ENCODE measurements at regions not wholly inside any gene's neighbourhood (a gene's known extent, or its start where the extent isn't known, plus 50 kb on each side); places are given as distances from the start of the nearest gene placed in this dataset.

DNA sequence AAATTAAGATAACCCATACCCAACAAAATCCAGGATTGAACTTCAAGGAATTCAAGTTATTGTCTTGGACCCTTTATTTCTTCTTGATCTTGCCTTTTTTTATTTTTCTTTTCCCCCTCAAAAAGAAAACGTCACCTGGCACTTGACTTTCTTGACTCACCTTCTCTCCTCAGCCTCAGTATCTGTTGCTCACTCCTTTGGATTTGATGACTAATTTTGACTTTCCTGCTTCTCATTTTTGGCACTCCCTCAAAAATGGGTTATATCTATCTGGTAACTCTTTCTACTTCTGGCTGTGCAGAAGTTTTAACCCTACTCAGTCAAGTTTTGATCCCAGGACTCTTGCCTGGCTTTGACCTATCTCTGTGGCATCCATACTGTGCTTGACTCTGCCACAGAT is 66.6 kb upstream of the SPATA31D4 start:
- Histone ChIP-seq H3K9me3 (ENCODE audit: control insufficient read depth, insufficient read depth, low read length) (no peaks in the 10 kb centered on the region), H3K4me1 (ENCODE audit: control insufficient read depth, insufficient read depth, low read length) (no peaks in the 10 kb centered on the region), H3K27me3 (ENCODE audit: control insufficient read depth, insufficient read depth, low read length) (no peaks in the 10 kb centered on the region), H3K27ac (ENCODE audit: low read length) (no peak overlapping the region), H3K4me3 (ENCODE audit: low read length) (no peak overlapping the region), H3K36me3 (ENCODE audit: control insufficient read depth, insufficient read depth, low read length) (no peaks in the 10 kb centered on the region)
- Mint-ChIP-seq H3K4me3 (no peak overlapping the region), H3K27me3 (ENCODE audit: low read depth in 2 of 2) (peaks cover 0 to 6% of the 10 kb centered on the region in 2 donors), H3K4me1 (no peaks in the 10 kb centered on the region), H3K36me3 (no peaks in the 10 kb centered on the region), H3K27ac (no peak overlapping the region), H3K9me3 (no peaks in the 10 kb centered on the region)
- DNase-seq, result no peak
- intact Hi-C loops (cut with micrococcal nuclease), result no loop called here
- ATAC-seq, result no peak
- 78% methylated on average over 1 of the region's 1 CpG for WGBS (ENCODE audit: insufficient coverage)
- TF ChIP-seq, protein P1, sequence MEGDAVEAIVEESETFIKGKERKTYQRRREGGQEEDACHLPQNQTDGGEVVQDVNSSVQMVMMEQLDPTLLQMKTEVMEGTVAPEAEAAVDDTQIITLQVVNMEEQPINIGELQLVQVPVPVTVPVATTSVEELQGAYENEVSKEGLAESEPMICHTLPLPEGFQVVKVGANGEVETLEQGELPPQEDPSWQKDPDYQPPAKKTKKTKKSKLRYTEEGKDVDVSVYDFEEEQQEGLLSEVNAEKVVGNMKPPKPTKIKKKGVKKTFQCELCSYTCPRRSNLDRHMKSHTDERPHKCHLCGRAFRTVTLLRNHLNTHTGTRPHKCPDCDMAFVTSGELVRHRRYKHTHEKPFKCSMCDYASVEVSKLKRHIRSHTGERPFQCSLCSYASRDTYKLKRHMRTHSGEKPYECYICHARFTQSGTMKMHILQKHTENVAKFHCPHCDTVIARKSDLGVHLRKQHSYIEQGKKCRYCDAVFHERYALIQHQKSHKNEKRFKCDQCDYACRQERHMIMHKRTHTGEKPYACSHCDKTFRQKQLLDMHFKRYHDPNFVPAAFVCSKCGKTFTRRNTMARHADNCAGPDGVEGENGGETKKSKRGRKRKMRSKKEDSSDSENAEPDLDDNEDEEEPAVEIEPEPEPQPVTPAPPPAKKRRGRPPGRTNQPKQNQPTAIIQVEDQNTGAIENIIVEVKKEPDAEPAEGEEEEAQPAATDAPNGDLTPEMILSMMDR (IDR thresholded peaks at IDR 0.05), result no peak

DNA sequence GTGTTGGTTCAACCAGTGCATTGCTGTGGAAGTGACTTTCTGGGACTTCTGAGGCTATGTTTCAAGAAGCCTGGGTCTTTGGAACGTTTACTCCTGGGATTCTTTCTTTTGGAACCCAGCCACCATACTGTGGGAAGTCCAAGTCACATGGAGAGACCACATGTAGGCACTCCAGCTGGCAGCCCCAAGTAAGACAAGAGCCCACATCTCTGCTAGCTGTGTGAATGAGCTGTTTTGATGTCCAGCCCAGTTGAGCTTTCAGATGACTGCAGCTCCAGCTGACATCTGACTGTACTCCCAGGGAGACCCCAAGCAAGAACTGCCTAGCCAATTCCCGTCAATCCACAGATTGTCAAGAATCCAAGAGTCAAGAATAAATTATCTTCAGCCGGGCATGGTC is 60.1 kb upstream of the SPATA31D4 start:
- intact Hi-C loops (cut with micrococcal nuclease), result no loop called here
- H3K27ac Mint-ChIP-seq, result no peak overlapping the region
- Histone ChIP-seq H3K4me3 (ENCODE audit: low read length) (no peak overlapping the region), H3K9me3 (ENCODE audit: control insufficient read depth, insufficient read depth, low read length) (no peaks in the 10 kb centered on the region), H3K36me3 (ENCODE audit: control insufficient read depth, insufficient read depth, low read length) (no peaks in the 10 kb centered on the region), H3K4me1 (ENCODE audit: control insufficient read depth, insufficient read depth, low read length) (no peaks in the 10 kb centered on the region), H3K27me3 (ENCODE audit: control insufficient read depth, insufficient read depth, low read length) (no peaks in the 10 kb centered on the region), H3K27ac (ENCODE audit: low read length) (no peak overlapping the region)
- no peak overlapping the region for H3K4me3 Mint-ChIP-seq
- ATAC-seq, result no peak
- DNase-seq, result no peak
- TF ChIP-seq, protein P1 (IDR thresholded peaks at IDR 0.05), result no peak
- no peaks in the 10 kb centered on the region for H3K9me3 Mint-ChIP-seq
- H3K36me3 Mint-ChIP-seq, result no peaks in the 10 kb centered on the region
- H3K4me1 Mint-ChIP-seq, result no peaks in the 10 kb centered on the region
- peaks cover 0 to 6% of the 10 kb centered on the region in 2 donors for H3K27me3 Mint-ChIP-seq (ENCODE audit: low read depth in 2 of 2)
- 86% methylated on average over 3 of the region's 3 CpGs for WGBS (ENCODE audit: insufficient coverage)

DNA sequence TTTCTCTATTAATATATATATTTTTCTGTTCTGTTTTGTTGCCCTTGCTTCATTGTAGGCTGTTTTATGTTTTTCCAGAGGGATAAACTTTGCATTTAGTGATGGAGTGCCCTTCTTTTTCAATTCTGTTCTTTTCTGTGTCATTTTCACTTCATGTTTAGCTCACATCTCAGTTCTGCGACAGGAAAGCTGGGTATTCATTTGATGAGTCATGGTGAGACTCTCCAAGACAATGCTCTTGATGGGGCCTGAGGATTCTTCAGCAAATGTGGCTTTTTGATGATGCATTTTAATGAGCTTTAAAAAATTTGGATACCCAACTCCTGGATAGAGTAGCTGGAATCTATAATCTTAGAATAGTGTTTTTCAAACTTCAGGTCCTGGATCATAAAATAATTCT is 56.5 kb upstream of the SPATA31D4 start:
- H3K36me3 ChIP-seq (ENCODE audit: control insufficient read depth, insufficient read depth, low read length), result no peaks in the 10 kb centered on the region
- TF ChIP-seq, protein P1 (IDR thresholded peaks at IDR 0.05), result no peak
- Mint-ChIP-seq H3K4me3 (no peak overlapping the region), H3K9me3 (no peaks in the 10 kb centered on the region), H3K27ac (no peak overlapping the region), H3K36me3 (no peaks in the 10 kb centered on the region), H3K27me3 (ENCODE audit: low read depth in 2 of 2) (no peaks in the 10 kb centered on the region), H3K4me1 (no peaks in the 10 kb centered on the region)
- no peaks in the 10 kb centered on the region for H3K9me3 ChIP-seq (ENCODE audit: control insufficient read depth, insufficient read depth, low read length)
- ATAC-seq, result no peak
- no peaks in the 10 kb centered on the region for H3K27me3 ChIP-seq (ENCODE audit: control insufficient read depth, insufficient read depth, low read length)
- no peak overlapping the region for H3K27ac ChIP-seq (ENCODE audit: low read length)
- WGBS (ENCODE audit: insufficient coverage), result 64% methylated on average over 1 of the region's 1 CpG
- no peak for DNase-seq
- no peaks in the 10 kb centered on the region for H3K4me1 ChIP-seq (ENCODE audit: control insufficient read depth, insufficient read depth, low read length)
- intact Hi-C loops (cut with micrococcal nuclease), result no loop called here
- no peak overlapping the region for H3K4me3 ChIP-seq (ENCODE audit: low read length)

DNA sequence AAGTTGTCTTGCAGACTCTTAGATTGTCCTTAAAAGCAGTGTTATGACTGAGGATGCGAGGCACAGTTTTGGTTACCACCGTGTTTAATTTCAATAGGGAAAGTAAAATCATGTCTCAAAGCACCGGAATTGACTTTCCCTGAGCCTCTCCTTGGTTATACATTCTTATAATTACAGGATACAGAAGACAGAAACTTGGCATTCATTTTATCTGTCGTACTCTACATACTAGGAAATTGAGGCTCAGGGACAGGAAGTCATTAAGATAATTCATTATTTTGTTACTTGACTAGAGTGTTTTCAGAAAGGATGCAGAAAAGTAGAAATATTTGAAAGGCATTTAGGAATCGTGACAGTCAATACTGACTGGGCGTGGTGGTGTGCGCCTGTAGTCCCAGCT is 54.0 kb upstream of the SPATA31D4 start:
- Histone ChIP-seq H3K4me1 (ENCODE audit: control insufficient read depth, insufficient read depth, low read length) (no peaks in the 10 kb centered on the region), H3K27ac (ENCODE audit: low read length) (no peak overlapping the region), H3K27me3 (ENCODE audit: control insufficient read depth, insufficient read depth, low read length) (no peaks in the 10 kb centered on the region), H3K4me3 (ENCODE audit: low read length) (no peak overlapping the region), H3K36me3 (ENCODE audit: control insufficient read depth, insufficient read depth, low read length) (no peaks in the 10 kb centered on the region), H3K9me3 (ENCODE audit: control insufficient read depth, insufficient read depth, low read length) (no peaks in the 10 kb centered on the region)
- 80% methylated on average over 7 of the region's 7 CpGs for WGBS (ENCODE audit: insufficient coverage)
- intact Hi-C loops (cut with micrococcal nuclease), result no loop called here
- Mint-ChIP-seq H3K36me3 (no peaks in the 10 kb centered on the region), H3K27me3 (ENCODE audit: low read depth in 2 of 2) (no peaks in the 10 kb centered on the region), H3K4me1 (no peaks in the 10 kb centered on the region), H3K9me3 (no peaks in the 10 kb centered on the region), H3K27ac (no peak overlapping the region), H3K4me3 (no peak overlapping the region)
- ATAC-seq (no peak), DNase-seq (no peak)
- TF ChIP-seq, protein P1 (IDR thresholded peaks at IDR 0.05), result no peak

All from natural killer cell (primary cell).